GM21447 (cell line): ENCODE measurements at regions not wholly inside any gene's neighbourhood (a gene's known extent, or its start where the extent isn't known, plus 50 kb on each side); places are given as distances from the start of the nearest gene placed in this dataset.
A peak's percentile ranks its signal among the peaks of the same experiment; 100 is the strongest.
"Not testable (repeated sequence)": the region's sequence is repeated elsewhere in the genome, so short reads cannot be mapped to it uniquely, and the experiment has no call there.

Experiments used
- ATAC-seq: cut with Tn5 transposase; IDR thresholded peaks from one replicate; pipeline ENCODE4 v1.9.1; 2021; ENCODE audit not compliant: unreplicated experiment

DNA sequence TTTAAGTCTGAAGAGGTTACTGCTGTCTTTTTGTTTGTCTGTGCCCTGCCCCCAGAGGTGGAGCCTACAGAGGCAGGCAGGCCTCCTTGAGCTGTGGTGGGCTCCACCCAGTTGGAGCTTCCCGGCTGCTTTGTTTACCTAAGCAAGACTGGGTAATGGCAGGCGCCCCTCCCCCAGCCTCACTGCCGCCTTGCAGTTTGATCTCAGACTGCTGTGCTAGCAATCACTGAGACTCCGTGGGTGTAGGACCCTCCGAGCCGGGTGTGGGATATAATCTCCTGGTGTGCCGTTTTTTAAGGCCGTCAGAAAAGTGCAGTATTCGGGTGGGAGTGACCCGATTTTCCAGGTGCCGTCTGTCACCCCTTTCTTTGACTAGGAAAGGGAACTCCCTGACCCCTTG, 499.3 kb upstream of the GRAMD2B start:
- not testable (repeated sequence) for ATAC-seq

DNA sequence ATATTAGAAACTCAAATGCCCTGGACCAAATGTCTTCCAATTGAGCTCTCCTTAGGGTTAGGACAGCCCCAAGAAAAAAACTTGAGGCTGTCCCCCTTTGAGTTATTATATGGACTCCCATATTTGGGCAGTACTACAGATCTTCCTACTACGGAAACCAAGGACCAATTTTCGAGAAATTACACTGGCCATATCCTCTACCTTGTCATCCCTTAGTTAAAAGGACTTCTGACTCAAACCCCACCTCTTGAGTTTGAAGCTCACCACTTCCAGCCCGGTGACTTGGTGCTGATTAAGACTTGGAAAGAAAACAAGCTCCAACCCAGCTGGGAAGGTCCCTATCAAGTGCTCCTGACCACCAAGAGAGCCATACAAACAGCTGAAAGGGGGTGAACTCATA, 497.0 kb upstream of the GRAMD2B start:
- ATAC-seq, result no peak

DNA sequence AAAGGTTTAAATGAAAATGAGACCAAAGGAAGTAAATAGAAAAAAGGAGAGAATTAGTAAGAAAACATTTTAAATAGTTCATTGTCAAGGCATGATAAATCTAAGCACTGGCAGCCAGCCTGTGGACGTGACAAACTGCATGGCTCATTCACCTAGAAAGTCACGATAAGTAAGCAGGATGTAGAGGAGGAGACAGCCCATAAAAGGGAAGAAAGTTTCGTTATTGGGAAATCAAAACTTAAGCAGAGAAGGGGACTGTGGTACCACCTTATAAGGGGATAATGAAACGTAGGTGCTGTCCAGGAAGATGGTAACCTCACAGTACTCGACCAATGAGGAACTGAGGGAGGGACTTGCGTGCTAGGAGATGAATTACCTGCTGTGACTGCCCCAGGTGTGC, 494.5 kb upstream of the GRAMD2B start:
- no peak for ATAC-seq

DNA sequence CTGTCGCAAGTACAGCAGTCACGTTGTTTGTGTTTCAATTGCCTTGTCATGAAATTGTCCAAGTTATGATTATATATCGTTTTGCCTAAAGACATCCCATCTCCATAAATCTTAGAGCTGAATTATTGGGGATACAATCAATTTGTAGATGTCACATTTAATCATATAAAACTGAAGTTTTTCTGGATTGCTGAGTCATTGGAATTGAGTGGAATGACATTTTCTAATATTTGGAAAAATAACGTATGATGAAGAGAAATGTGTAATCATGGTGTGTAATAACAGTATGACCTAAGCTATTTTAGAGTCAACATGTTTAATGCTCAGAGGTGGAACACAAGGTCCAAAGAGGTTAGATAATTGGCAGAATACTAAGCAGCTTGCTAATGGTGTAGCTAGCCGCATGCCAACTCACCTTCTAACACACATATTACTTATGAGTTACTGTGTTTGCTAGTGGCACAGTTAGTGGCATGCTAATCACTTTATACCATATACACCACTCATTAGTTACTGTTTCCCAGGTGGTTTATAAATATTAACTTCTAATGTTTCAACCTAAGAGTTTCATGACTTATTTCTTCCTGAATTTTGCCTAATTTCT, 473.1 kb upstream of the GRAMD2B start:
- no peak for ATAC-seq

DNA sequence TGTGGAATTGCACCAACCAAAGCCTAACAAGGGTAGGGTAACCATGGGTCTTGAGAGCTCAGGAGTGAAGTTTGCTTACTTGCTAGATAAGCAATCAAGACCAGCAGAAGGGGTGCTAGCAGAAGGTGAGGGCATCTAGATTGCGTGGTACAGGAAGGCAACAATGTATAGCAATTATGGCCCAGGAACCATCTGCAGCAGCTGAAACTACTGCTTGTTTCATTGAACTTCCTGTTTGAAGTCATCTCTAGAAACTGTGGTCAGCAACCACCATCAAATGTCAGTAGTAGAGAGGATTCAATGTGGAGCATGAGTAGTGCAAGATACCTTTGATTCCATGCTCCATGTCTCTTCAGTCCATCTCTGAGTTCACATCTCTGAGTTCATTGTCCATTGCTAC, 462.1 kb upstream of the GRAMD2B start:
- ATAC-seq, result peak; percentile 100

DNA sequence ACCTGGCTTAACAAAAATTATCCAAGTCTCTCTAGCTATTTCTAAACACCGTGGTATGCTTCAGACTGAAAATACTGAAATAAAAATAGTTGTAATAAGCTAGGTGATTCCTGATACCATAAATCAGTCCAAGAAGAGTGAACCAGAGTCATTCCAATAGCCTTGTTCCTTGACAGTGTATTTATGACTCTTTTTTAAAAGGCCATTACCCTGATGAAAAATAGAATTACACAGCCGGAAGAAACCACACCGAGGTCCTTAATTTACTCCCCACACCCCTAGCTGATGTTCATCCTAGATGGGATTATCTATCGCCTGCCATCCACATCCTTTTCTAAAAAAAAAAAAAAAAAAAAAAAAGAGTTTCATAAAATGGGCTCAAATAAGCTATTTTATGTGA, 457.6 kb upstream of the GRAMD2B start:
- ATAC-seq, result no peak

DNA sequence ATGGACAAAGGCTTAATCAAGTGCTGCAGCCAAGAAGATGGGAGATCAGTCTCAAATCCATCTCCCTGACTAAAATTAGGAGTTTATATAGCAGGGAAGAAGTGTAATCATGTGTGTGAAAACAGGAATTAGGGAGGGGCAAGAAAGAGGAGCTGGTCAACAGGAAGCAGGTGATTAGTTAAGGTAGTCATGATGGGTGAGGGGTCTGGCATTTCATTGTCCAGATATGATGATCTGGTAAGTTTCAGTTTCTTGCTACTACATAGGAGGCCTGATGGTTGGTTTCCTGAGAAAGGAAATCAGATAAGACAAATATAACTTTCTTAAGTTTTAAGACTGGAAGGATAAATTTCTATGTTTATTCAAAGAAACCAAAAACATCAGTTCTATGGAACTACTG, 455.6 kb upstream of the GRAMD2B start:
- no peak for ATAC-seq

DNA sequence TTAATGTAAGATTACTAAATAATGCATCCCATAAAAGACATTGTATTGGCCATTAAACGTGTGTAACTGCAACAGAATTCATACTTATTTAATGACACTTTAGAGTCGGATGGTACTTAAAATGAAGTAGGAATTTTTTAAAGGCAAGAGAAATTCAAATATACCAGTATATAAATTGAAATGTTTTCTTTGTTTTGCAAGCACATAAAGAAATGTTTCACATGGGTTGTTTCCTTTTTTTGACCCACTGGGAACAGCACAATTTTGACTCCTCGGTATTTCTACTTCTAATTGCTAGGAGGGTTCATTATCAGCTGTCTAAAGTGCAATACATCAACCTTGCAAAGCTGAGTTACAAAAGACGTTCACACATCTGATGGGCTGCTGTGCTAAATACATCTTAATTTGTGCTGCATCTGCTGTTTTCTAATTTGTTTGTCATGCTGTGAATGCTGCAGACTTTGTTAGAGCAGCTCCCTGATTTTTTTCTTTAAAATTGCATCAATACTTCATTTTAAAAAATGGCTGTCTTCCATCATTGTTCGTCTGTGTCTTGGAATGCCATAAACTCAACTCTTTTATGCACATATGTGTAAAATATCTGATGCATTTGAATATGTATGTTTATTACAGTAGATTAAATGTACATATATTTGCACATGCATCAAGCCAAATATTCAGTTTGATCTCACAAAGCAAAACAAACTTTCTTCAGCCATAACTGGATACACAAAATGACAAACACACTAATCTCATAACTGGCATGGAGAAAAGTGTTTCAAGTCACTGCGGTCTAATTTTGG, 454.0 kb upstream of the GRAMD2B start:
- ATAC-seq, result no peak

DNA sequence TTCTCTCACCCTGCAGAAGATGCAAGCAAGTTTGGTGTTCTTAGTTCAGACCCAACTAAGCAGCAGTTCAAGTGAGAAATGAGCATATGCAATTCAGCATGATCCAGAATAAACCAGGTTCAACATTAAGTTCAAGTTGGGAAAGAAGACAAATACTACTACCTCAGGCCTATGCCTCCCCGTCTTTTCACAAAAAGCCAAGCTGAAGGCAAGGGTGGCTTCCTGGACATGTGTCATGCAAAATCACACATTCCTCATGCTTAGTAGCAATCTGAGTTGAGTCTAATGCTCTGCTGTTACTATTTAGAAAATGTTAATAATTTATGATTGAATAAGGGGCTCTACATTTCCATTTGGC, 453.4 kb upstream of the GRAMD2B start:
- no peak for ATAC-seq

DNA sequence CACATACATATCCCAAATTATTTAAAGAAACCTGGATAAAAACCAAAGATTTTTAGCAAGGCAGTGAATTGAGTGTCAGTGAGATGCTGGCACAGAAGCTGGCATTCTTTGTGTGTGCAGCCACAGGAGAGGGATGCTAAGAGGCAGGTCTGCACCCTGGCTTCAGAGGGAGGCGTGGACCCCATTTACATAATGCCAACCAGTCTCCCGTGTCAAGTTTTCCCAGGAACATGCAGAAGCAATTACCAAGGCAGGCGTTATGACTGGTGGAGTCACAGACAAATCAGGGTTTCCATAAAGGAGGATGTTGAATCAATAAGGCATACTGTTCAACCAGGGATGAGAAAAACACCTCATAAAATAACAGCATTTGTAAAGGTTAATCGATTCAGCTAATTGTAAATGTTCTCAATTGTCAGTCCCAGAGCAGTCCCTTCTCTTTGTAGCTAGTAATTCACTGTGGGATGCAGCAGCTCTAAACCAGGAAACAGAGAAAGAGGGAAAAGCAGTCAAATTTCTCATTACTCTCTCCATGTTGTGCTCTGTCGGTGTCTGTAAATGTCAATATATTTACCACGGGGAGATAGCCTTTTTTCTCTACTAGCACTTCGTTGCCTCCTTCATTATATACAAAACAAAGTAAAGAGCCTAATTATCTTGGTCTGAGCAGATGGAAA, 452.4 kb upstream of the GRAMD2B start:
- no peak for ATAC-seq

DNA sequence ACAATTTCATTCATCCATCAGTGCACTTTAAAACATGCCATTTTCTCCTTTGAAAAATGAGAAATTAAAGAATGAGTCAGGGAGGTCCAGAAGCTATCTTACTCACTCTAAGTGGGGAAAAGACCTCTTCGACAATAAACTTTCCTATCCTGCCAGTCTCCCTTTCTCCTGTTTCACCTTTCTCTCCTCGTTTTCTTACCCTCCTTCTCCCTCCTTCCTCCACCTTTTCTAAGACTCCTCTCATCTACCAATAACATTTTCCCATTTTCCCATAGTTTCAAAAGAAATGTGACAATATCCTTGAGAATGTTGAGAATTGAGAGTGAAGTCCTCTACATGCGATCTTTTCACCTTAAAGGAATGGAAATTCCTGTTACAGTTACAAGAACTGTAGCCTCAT, 450.5 kb upstream of the GRAMD2B start:
- ATAC-seq, result no peak

DNA sequence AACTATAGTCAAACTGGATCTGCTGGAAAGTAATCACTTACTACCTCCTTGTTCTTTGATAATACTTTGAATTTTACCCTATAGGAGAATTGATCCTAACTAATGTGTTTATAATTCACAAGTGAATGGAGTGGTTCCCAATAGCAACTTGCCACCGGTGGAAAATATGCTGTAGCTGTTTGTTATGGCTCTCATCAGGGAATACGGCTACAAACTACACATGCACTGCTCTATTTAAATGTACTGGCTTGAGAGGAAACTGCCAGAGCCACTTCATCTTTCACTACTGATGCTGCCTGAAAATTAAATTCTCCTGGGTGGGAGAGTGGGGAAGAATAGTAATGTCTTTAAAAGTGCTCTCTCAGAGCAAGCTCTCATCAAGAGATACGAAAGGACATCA, 448.5 kb upstream of the GRAMD2B start:
- ATAC-seq, result no peak

DNA sequence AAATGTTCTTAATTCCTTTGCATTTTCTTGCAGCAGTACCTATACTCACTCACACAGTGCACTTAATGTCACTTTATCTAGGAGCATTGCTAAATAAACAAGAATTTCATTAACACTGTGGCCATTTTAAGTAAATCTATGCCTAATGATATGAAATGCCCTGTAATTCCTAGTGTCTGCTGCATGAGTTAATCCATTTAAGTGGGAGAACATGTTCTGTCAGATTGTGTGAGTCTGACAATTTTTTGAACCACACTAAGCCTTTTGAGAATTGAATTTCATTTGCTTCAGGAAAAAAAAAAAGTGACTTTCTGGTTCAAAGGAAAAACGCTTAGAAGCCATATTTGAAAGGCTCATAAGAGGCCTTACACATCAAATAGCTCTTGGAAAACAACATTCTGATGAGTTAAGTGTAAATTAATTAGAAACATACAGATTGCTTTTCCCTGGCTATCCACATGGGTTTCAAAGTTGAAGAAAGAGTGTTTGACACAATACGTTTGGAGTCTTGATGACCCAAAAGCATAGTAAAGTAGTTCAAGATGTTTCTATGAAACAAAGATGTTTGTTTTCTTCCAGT, 446.7 kb upstream of the GRAMD2B start:
- no peak for ATAC-seq

DNA sequence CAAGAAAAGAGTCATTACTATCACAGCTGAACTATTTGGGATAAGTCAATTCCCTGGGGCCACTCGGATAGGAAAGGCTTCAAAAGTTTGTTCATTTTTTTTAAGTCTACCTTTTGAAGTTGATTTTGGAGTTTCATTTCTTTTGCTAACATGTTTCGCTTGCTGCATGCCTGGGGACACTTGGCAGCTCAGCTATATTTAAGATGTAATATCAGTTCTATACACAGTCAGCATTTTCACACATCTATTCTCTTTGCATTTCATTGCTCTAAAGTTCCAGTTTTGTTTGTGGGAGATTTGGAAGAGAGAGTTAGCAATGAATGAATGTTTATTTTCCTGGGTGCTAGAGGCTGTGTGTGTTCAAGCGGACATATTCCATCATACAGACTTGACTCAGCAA, 445.2 kb upstream of the GRAMD2B start:
- ATAC-seq, result no peak

DNA sequence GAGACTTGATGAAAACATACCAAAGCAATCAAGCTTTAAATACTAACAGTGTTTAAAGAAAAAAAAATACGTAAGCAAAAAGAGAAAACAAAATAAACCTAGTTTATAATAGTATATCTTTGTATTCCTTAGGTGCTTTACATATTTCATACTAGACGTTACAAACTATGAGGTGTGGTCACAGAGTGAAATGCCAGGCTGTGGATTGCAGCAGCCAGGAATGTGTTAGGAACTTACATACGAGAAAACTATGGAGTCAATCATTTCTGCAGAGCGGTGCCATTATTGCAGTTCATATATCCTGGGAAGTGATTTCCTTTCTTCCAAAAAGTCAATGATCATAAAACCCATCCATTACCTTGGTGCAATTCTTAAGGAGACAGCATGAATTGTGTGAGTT, 443.6 kb upstream of the GRAMD2B start:
- ATAC-seq, result no peak

DNA sequence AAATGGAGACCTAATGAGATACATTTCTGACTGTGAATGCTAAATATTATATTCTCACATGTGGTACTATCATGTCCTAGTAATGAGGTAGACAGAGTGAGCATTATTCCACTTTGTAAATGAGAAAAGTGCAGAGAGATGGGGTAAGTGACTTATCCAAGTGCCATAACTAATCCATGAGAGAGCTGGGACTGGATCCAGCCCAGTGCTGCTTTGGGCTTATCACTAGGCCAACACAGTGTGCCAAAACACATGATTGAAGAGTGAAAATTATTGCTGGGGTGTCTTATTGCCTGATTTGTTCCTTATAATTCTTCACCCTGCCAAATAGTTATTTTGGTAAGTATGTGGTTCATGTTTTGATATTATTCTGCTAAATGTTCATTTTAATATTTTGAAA, 442.2 kb upstream of the GRAMD2B start:
- no peak for ATAC-seq

DNA sequence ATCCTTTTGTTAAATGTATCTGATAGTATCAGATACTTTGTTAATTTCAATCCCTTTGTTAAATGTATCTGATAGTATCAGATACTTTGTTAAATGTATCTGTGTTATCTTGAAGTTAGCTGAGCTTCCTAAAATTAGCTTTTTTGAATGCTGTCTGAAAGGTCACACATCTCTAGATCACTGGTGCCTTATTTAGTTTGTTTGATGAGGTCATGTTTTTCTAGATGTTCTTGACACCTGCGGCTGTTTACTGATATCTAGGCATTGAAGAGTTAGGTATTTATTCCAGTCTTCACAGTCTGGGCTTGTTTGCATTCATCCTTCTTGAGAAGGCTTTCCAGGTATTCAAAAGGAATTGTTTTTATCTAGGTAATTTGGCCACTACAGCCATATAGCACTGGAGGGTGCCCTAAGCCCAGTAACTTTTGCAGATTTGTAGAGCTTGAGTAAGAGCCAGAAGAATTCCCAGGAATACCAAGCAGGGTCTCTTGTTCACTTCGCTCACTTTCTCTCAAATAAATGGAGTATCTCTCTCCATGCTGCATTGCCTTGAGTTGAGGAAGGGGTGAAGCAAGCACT, 435.4 kb upstream of the GRAMD2B start:
- ATAC-seq, result no peak

DNA sequence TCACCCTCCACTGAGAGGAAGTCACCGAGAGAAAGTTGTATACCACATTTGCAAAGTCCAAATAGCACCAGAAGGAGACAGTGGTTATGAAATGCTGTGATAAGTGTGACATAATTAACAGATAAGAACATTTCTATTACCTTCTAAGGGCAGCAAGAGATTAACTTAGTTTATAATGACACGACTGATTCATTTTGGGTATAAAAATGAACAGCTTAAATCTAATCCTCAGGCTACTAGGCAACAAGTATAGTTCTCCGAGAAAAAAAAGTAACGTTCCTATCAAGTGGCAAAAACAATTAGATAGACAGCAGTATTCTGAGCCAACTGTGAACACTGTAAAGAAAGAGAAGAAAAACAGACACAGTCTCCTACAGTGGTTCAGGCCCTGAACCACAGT, 431.2 kb upstream of the GRAMD2B start:
- ATAC-seq, result no peak

DNA sequence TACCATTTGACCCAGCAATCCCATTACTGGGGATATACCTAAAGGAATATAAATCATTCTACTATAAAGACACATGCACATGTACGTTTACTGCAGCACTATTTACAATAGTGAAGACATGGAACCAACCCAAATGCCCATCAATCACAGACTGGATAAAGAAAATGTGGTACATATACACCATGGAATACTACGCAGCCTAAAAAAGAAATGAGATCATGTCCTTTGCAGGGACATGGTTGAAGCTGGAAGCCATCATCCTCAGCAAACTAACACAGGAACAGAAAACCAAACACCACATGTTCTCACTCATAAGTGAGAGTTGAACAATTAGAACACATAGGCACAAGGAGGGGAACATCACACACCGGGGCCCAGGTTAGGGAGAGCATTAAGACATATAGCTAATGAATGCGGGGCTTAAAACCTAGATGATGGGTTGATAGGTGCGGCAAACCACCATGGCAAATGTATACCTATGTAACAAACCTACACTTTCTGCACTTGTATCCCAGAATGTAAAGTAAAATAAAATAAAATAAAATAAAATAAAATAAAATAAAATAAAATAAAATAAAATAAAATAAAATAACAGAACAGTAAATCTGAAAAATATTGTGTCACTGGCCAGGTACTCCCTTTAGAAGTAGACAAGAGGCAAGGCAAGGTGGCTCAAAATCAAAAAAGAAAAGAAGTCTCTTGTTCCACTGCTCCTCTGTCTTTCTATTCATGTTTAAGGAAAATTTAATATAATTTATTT, 423.8 kb upstream of the GRAMD2B start:
- not testable (repeated sequence) for ATAC-seq

DNA sequence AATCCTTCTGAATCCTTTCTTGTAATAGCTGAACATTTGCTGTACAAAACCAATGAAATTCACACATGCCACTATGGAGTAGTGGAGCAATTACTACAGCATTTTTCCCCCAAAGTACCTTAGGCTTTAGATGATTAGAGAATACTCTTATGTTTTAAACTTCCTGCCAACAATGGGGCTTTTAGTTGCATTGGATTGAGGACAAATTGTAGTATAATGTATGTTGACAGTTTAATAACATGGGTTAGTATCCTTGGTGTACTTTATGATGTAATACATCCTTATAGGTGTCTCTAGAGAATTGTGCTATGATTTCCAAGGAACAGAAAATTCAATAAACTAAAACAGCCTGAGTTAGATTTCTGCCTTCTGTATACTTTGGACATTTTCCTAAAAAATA, 422.7 kb upstream of the GRAMD2B start:
- ATAC-seq, result no peak
